ENCODE measurements at regions not wholly inside any gene's neighbourhood (a gene's known extent, or its start where the extent isn't known, plus 50 kb on each side); places are given as distances from the start of the nearest gene placed in this dataset.

DNA sequence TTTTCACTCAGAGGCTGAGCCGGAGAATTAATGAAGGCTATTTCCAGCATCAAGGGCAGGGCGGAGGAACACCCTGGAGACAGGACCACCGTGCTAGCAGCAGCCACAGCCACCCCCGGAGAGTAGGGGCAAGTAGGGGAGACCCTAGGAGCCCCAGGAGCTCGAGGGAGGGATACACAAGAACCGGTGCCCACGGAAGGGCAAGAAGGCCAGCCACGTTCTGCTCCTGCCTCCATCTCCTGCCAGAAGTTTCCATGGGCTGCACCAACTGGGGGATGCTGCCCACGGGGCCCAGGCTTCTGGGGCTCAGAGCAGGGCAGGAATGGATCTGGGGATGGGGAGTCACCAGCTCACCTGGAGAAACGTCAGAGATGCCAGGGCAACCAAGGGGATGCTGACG, 626.8 kb downstream of the TBC1D22A start:
- no peaks in the 10 kb centered on the region for H3K27me3 ChIP-seq (ENCODE audit: insufficient read depth, poor library complexity, severe bottlenecking)
- no peak overlapping the region for H3K4me3 ChIP-seq (replicated peaks; ENCODE audit: insufficient read depth, low read length)
- no peak for DNase-seq (ENCODE audit: low read depth in 1 of 2, low spot score in 1 of 2)
- TF ChIP-seq POLR2AphosphoS5 (IDR thresholded peaks at IDR 0.05; ENCODE audit: low read depth) (no peak), GABPA (IDR thresholded peaks at IDR 0.05; ENCODE audit: low read depth) (no peak), SPI1 (IDR thresholded peaks at IDR 0.05; ENCODE audit: borderline replicate concordance, low read depth) (no peak)
- TF ChIP-seq, protein P1, sequence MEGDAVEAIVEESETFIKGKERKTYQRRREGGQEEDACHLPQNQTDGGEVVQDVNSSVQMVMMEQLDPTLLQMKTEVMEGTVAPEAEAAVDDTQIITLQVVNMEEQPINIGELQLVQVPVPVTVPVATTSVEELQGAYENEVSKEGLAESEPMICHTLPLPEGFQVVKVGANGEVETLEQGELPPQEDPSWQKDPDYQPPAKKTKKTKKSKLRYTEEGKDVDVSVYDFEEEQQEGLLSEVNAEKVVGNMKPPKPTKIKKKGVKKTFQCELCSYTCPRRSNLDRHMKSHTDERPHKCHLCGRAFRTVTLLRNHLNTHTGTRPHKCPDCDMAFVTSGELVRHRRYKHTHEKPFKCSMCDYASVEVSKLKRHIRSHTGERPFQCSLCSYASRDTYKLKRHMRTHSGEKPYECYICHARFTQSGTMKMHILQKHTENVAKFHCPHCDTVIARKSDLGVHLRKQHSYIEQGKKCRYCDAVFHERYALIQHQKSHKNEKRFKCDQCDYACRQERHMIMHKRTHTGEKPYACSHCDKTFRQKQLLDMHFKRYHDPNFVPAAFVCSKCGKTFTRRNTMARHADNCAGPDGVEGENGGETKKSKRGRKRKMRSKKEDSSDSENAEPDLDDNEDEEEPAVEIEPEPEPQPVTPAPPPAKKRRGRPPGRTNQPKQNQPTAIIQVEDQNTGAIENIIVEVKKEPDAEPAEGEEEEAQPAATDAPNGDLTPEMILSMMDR (IDR thresholded peaks at IDR 0.05; ENCODE audit: insufficient read depth, low read length): no peak
- TF ChIP-seq, protein P2, sequence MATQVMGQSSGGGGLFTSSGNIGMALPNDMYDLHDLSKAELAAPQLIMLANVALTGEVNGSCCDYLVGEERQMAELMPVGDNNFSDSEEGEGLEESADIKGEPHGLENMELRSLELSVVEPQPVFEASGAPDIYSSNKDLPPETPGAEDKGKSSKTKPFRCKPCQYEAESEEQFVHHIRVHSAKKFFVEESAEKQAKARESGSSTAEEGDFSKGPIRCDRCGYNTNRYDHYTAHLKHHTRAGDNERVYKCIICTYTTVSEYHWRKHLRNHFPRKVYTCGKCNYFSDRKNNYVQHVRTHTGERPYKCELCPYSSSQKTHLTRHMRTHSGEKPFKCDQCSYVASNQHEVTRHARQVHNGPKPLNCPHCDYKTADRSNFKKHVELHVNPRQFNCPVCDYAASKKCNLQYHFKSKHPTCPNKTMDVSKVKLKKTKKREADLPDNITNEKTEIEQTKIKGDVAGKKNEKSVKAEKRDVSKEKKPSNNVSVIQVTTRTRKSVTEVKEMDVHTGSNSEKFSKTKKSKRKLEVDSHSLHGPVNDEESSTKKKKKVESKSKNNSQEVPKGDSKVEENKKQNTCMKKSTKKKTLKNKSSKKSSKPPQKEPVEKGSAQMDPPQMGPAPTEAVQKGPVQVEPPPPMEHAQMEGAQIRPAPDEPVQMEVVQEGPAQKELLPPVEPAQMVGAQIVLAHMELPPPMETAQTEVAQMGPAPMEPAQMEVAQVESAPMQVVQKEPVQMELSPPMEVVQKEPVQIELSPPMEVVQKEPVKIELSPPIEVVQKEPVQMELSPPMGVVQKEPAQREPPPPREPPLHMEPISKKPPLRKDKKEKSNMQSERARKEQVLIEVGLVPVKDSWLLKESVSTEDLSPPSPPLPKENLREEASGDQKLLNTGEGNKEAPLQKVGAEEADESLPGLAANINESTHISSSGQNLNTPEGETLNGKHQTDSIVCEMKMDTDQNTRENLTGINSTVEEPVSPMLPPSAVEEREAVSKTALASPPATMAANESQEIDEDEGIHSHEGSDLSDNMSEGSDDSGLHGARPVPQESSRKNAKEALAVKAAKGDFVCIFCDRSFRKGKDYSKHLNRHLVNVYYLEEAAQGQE (IDR thresholded peaks at IDR 0.05; ENCODE audit: insufficient replicate concordance, low read depth): no peak
- H3K27ac ChIP-seq (replicated peaks): no peak overlapping the region

DNA sequence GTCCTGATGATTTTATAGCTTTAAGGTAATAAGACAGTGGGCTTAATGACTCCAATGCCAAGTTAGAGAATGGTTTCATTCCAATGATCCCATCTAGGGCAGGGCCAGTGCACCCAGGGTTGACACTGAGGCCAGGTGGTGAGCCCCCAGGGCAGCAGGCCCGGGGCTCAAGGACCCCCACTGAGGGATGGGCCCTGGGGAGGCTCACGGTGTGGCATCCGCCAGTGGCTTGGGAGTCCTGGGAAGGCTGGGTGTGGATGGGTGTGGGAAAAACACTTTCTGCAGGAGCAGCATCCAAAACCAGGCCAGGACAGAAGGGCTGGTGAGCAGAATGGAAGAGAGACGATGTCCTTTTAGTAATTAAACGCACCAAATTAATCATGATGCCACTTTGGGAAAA, 626.3 kb downstream of the TBC1D22A start:
- Histone ChIP-seq H3K4me3 (replicated peaks; ENCODE audit: insufficient read depth, low read length) (no peak overlapping the region), H3K27ac (replicated peaks) (no peak overlapping the region), H3K27me3 (ENCODE audit: insufficient read depth, poor library complexity, severe bottlenecking) (no peaks in the 10 kb centered on the region)
- TF ChIP-seq SPI1 (IDR thresholded peaks at IDR 0.05; ENCODE audit: borderline replicate concordance, low read depth) (no peak), GABPA (IDR thresholded peaks at IDR 0.05; ENCODE audit: low read depth) (no peak), POLR2AphosphoS5 (IDR thresholded peaks at IDR 0.05; ENCODE audit: low read depth) (no peak)
- TF ChIP-seq, protein P1 (IDR thresholded peaks at IDR 0.05; ENCODE audit: insufficient read depth, low read length): no peak
- TF ChIP-seq, protein P2 (IDR thresholded peaks at IDR 0.05; ENCODE audit: insufficient replicate concordance, low read depth): no peak
- no peak for DNase-seq (ENCODE audit: low read depth in 1 of 2, low spot score in 1 of 2)

DNA sequence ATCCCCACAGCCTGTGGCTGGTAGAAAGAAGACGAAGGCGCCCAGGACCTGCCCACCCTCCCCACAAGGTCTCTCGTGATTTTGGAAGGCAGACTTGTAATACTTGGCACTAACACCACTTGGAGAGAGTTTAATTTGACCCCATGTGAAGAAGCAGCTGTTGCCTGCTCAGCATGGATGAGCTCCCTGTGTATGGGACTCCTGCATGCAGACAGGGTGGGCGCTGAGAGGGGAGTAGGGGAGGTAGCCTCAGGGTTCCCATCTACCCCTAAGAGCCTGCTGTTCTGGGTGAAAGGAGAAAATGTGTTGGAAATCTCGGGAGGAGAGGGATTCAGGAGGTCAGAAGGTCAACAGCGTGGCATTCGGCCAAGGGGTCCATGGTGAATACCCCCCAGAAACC, 625.9 kb downstream of the TBC1D22A start:
- no peak overlapping the region for H3K27ac ChIP-seq (replicated peaks)
- no peaks in the 10 kb centered on the region for H3K27me3 ChIP-seq (ENCODE audit: insufficient read depth, poor library complexity, severe bottlenecking)
- DNase-seq (ENCODE audit: low read depth in 1 of 2, low spot score in 1 of 2): no peak
- H3K4me3 ChIP-seq (replicated peaks; ENCODE audit: insufficient read depth, low read length): no peak overlapping the region
- TF ChIP-seq, protein P1 (IDR thresholded peaks at IDR 0.05; ENCODE audit: insufficient read depth, low read length): no peak
- no peak for TF ChIP-seq POLR2AphosphoS5 (IDR thresholded peaks at IDR 0.05; ENCODE audit: low read depth)
- no peak for TF ChIP-seq SPI1 (IDR thresholded peaks at IDR 0.05; ENCODE audit: borderline replicate concordance, low read depth)
- TF ChIP-seq GABPA (IDR thresholded peaks at IDR 0.05; ENCODE audit: low read depth): no peak
- TF ChIP-seq, protein P2 (IDR thresholded peaks at IDR 0.05; ENCODE audit: insufficient replicate concordance, low read depth): no peak

All from HL-60 (cell line).